ENCODE measurements at regions not wholly inside any gene's neighbourhood (a gene's known extent, or its start where the extent isn't known, plus 50 kb on each side); places are given as distances from the start of the nearest gene placed in this dataset.

DNA sequence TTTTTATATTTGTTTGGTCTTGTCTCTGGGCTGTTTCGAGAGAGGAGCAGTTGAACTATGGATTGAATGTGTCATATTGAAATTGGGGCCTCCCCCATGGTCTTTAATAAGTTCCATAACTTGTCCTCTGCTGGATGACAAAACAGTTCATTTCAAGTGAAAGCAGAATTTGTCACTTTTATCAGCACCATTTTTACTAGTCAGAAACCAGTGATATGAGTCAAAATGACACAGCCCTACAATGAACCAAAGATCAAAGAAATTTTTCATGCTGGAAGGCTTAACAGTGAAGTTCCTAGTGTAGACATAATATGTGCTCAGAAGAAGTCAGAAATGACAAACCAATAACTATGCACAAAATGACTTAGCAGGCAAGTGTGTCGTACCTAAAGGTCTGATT, 133.6 kb upstream of the VWC2 start:
- POLR2A ChIA-PET: no interaction called here
- no peak for DNase-seq (ENCODE audit: extremely low spot score)
- CTCF ChIA-PET: no interaction called here
- TF ChIP-seq CTCF (IDR thresholded peaks at IDR 0.05; ENCODE audit: control extremely low read depth, extremely low read depth, low read depth, missing control alignments): no peak

DNA sequence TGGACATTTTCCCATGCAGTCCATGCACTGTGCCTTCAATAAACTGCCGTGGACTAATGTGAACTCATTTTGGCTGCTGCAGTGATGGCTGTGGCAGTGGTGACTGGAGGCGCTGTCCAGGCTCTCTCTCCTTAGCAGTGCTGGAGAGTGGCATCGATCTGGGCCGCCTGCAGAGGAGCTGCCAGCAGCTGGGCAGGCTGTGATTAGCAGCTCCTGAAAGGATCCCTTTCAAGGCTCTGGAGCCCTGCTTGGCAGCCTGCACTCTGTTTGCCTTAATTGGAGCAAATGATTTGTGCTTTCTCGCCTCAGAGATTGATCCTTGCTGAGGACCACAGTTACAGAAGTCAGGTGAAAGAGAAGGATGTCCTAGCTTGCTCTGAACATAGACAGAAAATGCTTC, 130.1 kb upstream of the VWC2 start:
- no peak for DNase-seq (ENCODE audit: extremely low spot score)
- TF ChIP-seq CTCF (IDR thresholded peaks at IDR 0.05; ENCODE audit: control extremely low read depth, extremely low read depth, low read depth, missing control alignments): no peak
- ChIA-PET POLR2A (no interaction called here), CTCF (no interaction called here)

DNA sequence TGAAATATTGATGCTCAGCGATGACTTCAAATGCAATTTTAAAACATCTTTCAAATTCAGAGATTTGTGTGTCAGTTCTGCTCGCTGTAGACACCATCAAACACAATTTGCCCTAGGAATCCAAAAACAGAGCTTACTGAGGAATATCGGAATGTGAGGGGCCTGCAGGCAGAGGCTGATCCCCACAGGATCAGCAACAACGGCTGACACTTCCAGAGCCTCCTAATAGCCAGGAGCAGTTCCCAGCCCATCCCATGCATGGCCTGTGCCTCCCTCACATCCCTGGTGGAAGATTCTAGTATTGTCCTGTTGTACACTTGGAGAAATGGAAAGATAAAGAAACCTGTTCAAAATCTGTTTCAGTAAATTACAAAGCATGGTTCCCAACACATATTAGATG, 129.7 kb upstream of the VWC2 start:
- no peak for TF ChIP-seq CTCF (IDR thresholded peaks at IDR 0.05; ENCODE audit: control extremely low read depth, extremely low read depth, low read depth, missing control alignments)
- POLR2A ChIA-PET: no interaction called here
- DNase-seq (ENCODE audit: extremely low spot score): no peak
- CTCF ChIA-PET: no interaction called here

GRCh38 chr7:49644396-49645166, 128.9 kb upstream of the VWC2 start:
- no peak for TF ChIP-seq CTCF (IDR thresholded peaks at IDR 0.05; ENCODE audit: control extremely low read depth, extremely low read depth, low read depth, missing control alignments)
- no peak for DNase-seq (ENCODE audit: extremely low spot score)
- ChIA-PET CTCF (interaction anchor here (1.3 kb wide), 1 partner anchor 12 kb away, joined by 3 read pairs; no protein-coding TSS in a partner anchor), POLR2A (no interaction called here)

GRCh38 chr7:49645296-49645695, 128.1 kb upstream of the VWC2 start:
- TF ChIP-seq CTCF (IDR thresholded peaks at IDR 0.05; ENCODE audit: control extremely low read depth, extremely low read depth, low read depth, missing control alignments): no peak
- ChIA-PET CTCF (interaction anchor here (1.3 kb wide), 1 partner anchor 12 kb away, joined by 3 read pairs; no protein-coding TSS in a partner anchor), POLR2A (no interaction called here)
- no peak for DNase-seq (ENCODE audit: extremely low spot score)

DNA sequence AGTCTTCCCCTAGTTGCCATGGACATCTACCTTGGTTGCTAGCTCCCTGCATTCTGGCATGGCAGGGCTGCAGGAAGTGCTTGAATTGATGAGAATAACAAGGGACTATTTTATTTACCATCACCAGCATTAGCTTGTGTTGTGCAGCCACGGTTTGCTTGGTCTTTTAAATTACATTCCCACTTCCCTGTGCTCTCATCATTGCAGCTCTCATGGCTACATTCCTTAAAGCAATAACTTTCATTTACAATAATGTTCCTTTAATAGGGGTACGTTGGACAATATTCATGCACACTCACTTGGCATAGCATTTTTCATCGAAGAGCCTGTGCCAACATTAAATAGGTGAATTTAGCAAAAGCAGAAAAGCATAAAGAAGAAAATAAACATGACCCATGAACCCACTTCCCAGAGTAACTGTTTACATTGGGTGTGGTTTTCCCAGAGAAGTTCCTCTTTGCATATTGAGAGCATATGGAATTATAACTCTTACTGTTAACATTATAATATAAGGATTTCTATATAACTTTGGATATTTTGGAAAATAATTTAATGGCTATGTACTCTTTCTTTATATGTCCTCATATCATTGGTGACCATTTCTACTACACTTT, 113.2 kb upstream of the VWC2 start:
- no peak for TF ChIP-seq CTCF (IDR thresholded peaks at IDR 0.05; ENCODE audit: control extremely low read depth, extremely low read depth, low read depth, missing control alignments)
- POLR2A ChIA-PET: no interaction called here
- CTCF ChIA-PET: no interaction called here
- no peak for DNase-seq (ENCODE audit: extremely low spot score)
